ENCODE measurements at regions not wholly inside any gene's neighbourhood (a gene's known extent, or its start where the extent isn't known, plus 50 kb on each side); places are given as distances from the start of the nearest gene placed in this dataset.

- DNase-seq, result no peak
These were observed 415.0 kb upstream of the FBXO33 start for GRCh38 chr14:39847194-39847593.

GRCh38 chr14:39843881-39844280 is 411.6 kb upstream of the FBXO33 start:
- DNase-seq, result no peak

GRCh38 chr14:39841088-39841487 is 408.9 kb upstream of the FBXO33 start:
- DNase-seq, result no peak

GRCh38 chr14:39827901-39828655 is 395.8 kb upstream of the FBXO33 start:
- no peak for DNase-seq

GRCh38 chr14:39812532-39813320 is 380.5 kb upstream of the FBXO33 start:
- no peak for DNase-seq

- no peak for DNase-seq
These were observed 375.0 kb upstream of the FBXO33 start for GRCh38 chr14:39807271-39807670.

GRCh38 chr14:39784461-39784860 is 352.2 kb upstream of the FBXO33 start:
- no peak for DNase-seq

- DNase-seq, result no peak
These were observed 349.2 kb upstream of the FBXO33 start for GRCh38 chr14:39781466-39781865.

GRCh38 chr14:39773387-39774126 is 341.3 kb upstream of the FBXO33 start:
- DNase-seq, result no peak

- no peak for DNase-seq
These were observed 340.4 kb upstream of the FBXO33 start for GRCh38 chr14:39772627-39773026.

GRCh38 chr14:39768589-39768988 is 336.4 kb upstream of the FBXO33 start:
- no peak for DNase-seq

- no peak for DNase-seq
These were observed 334.3 kb upstream of the FBXO33 start for GRCh38 chr14:39766397-39767000.

- DNase-seq, result no peak
These were observed 333.4 kb upstream of the FBXO33 start for GRCh38 chr14:39765676-39766075.

- DNase-seq, result no peak
These were observed 331.2 kb upstream of the FBXO33 start for GRCh38 chr14:39763402-39763890.

- no peak for DNase-seq
These were observed 330.6 kb upstream of the FBXO33 start for GRCh38 chr14:39762576-39763401.

- no peak for DNase-seq
These were observed 323.1 kb upstream of the FBXO33 start for GRCh38 chr14:39755269-39755878.

- DNase-seq, result no peak
These were observed 308.2 kb upstream of the FBXO33 start for GRCh38 chr14:39740454-39740853.

GRCh38 chr14:39739796-39740195 is 307.6 kb upstream of the FBXO33 start:
- DNase-seq, result no peak

GRCh38 chr14:39734306-39734705 is 302.1 kb upstream of the FBXO33 start:
- no peak for DNase-seq

GRCh38 chr14:39733741-39734140 is 301.5 kb upstream of the FBXO33 start:
- DNase-seq, result no peak

GRCh38 chr14:39731912-39732311 is 299.7 kb upstream of the FBXO33 start:
- DNase-seq, result no peak

- DNase-seq, result no peak
These were observed 294.3 kb upstream of the FBXO33 start for GRCh38 chr14:39726563-39726962.

All from SHP77 (cell line).